ENCODE measurements at regions not wholly inside any gene's neighbourhood (a gene's known extent, or its start where the extent isn't known, plus 50 kb on each side); places are given as distances from the start of the nearest gene placed in this dataset.

GRCh38 chr4:159705334-159705733 lies 602.5 kb downstream of the RAPGEF2 start:
- POLR2A ChIA-PET = no interaction called here
- FAIRE-seq = no peak
- H4K20me1 ChIP-seq (ENCODE audit: insufficient read depth, low read length) = no peaks in the 10 kb centered on the region
- no peak overlapping the region for H2AFZ ChIP-seq (ENCODE audit: low read length)
- no peak overlapping the region for H3K27ac ChIP-seq (ENCODE audit: extremely low read length, insufficient read depth, low read length)
- CTCF ChIA-PET (ENCODE audit: low intra/inter-chr PET ratio, low total read pairs) = no interaction called here
- no peak overlapping the region for H3K4me2 ChIP-seq (ENCODE audit: low read depth, low read length)
- H3K4me1 ChIP-seq (ENCODE audit: insufficient read depth, low read length) = no peaks in the 10 kb centered on the region
- no peak for DNase-seq (ENCODE audit: low spot score)
- no peak for ATAC-seq
- H3K9me3 ChIP-seq (ENCODE audit: low read length) = no peaks in the 10 kb centered on the region
- H3K79me2 ChIP-seq (ENCODE audit: insufficient read depth, low read length) = no peaks in the 10 kb centered on the region
- in situ Hi-C loops (cut with HindIII; ENCODE audit: extremely low pct_ligation_motif_present, low pct_unique_long_range_greater_than_20kb) (no loop called here), intact Hi-C loops (cut with micrococcal nuclease; ENCODE audit: unreplicated experiment) (no loop called here)
- H3K36me3 ChIP-seq (replicated peaks in 1 of 2; ENCODE audit: control insufficient read depth in 1 of 2, insufficient read depth in 2 of 2, low read length in 2 of 2) = no peaks in the 10 kb centered on the region
- BruUV-seq (replicated peaks) = no TSS peak
- TF ChIP-seq MIER2 (CRISPR knock-in tag; IDR thresholded peaks at IDR 0.05) (no peak), ZNF484 (CRISPR knock-in tag; IDR thresholded peaks at IDR 0.05; ENCODE audit: borderline replicate concordance, low read depth) (no peak), RFXAP (CRISPR knock-in tag; IDR thresholded peaks at IDR 0.05; ENCODE audit: borderline replicate concordance) (no peak), ZNF362 (CRISPR knock-in tag; IDR thresholded peaks at IDR 0.05; ENCODE audit: borderline replicate concordance) (no peak), PRDM4 (CRISPR knock-in tag; IDR thresholded peaks at IDR 0.05; ENCODE audit: borderline replicate concordance) (no peak), SOX6 (IDR thresholded peaks at IDR 0.05) (no peak), SOX6 (CRISPR knock-in tag; IDR thresholded peaks at IDR 0.05) (no peak)
- no peak overlapping the region for H3K4me3 ChIP-seq (replicated peaks in 1 of 3; ENCODE audit: insufficient read depth in 1 of 3, low read depth in 2 of 3, low read length in 3 of 3)
- H3K27me3 ChIP-seq (ENCODE audit: control insufficient read depth in 1 of 2, insufficient read depth in 2 of 2, low read length in 2 of 2) = no peaks in the 10 kb centered on the region
- H3K9ac ChIP-seq (ENCODE audit: insufficient read depth, low read depth, low read length) = no peak overlapping the region
